HEK293 (cell line): ENCODE measurements at regions not wholly inside any gene's neighbourhood (a gene's known extent, or its start where the extent isn't known, plus 50 kb on each side); places are given as distances from the start of the nearest gene placed in this dataset.

ENCODE experiments used
- CTCF ChIA-PET: fragments of 350-600 bp; formaldehyde crosslinking; extraction: SDS; loops from one replicate; lab custom pipeline; 2021; ENCODE audit warnings: antibody characterized with exemption; lab: Yijun Ruan, JAX
- POLR2A ChIA-PET: fragments of 300-600 bp; formaldehyde crosslinking; extraction: SDS; loops from one replicate; lab custom pipeline; 2020; ENCODE audit warnings: antibody characterized with exemption, inconsistent platforms; lab: Yijun Ruan, JAX
- H3K27ac ChIP-seq: fragments of 200-500 bp; sonication (Bioruptor generic); 2 replicates; pipeline ENCODE4 v1.5.1; 2014; ENCODE audit warnings: low read depth, low read length, control low read depth, inconsistent platforms; ENCODE audit errors: extremely low read depth
- H3K36me3 ChIP-seq, 2 experiments: fragments of 200-500 bp in 1 of 2; sonication (Bioruptor generic) in 1 of 2; 1 replicate in 1 of 2; 2 replicates in 1 of 2; pipeline ENCODE4 v1.5.1; 2014 to 2017; ENCODE audit warnings: inconsistent platforms in 2 of 2, low read length in 2 of 2; ENCODE audit not compliant: control insufficient read depth in 2 of 2, insufficient read depth in 1 of 2
- H3K4me1 ChIP-seq: fragments of 200-500 bp; sonication (Bioruptor generic); 2 replicates; pipeline ENCODE4 v1.5.1; 2014; ENCODE audit warnings: mild to moderate bottlenecking, low read length, inconsistent platforms; ENCODE audit not compliant: control insufficient read depth, insufficient read depth
- H3K4me3 ChIP-seq: 2 replicates; pipeline ENCODE4 v1.5.1; 2011; ENCODE audit warnings: low read depth, mild to moderate bottlenecking, control low read depth, low read length, moderate library complexity
- H3K9me3 ChIP-seq: fragments of 200-500 bp; sonication (Bioruptor generic); 2 replicates; pipeline ENCODE4 v1.5.1; 2014; ENCODE audit warnings: low read depth, low read length, inconsistent platforms; ENCODE audit not compliant: control insufficient read depth, insufficient read depth
- GFI1B ChIP-seq: fragments of 450-650 bp; formaldehyde crosslinking; IDR thresholded peaks from 2 replicates; pipeline ENCODE4 v1.5.1; 2016; ENCODE audit warnings: missing biosample characterization, missing genetic modification characterization
- REPIN1 ChIP-seq: fragments of 450-650 bp; formaldehyde crosslinking; IDR thresholded peaks from 2 replicates; pipeline ENCODE4 v1.5.1; 2017; ENCODE audit warnings: missing biosample characterization, missing genetic modification characterization, low read depth
- ZBTB21 ChIP-seq: fragments of 450-650 bp; formaldehyde crosslinking; IDR thresholded peaks from 2 replicates; pipeline ENCODE4 v1.5.1; 2017; ENCODE audit warnings: missing biosample characterization, missing genetic modification characterization
- ZEB2 ChIP-seq: fragments of 450-650 bp; formaldehyde crosslinking; IDR thresholded peaks from 2 replicates; pipeline ENCODE4 v1.5.1; 2016; ENCODE audit warnings: missing biosample characterization, missing genetic modification characterization
- ZFP69B ChIP-seq: fragments of 450-650 bp; formaldehyde crosslinking; IDR thresholded peaks from 2 replicates; pipeline ENCODE4 v1.5.1; 2016; ENCODE audit warnings: missing biosample characterization, missing genetic modification characterization
- ZNF10 ChIP-seq: fragments of 450-650 bp; formaldehyde crosslinking; IDR thresholded peaks from 2 replicates; pipeline ENCODE4 v1.5.1; 2017; ENCODE audit warnings: missing biosample characterization, missing genetic modification characterization
- ZNF146 ChIP-seq: fragments of 450-650 bp; formaldehyde crosslinking; IDR thresholded peaks from 2 replicates; pipeline ENCODE4 v1.5.1; 2016; ENCODE audit warnings: missing biosample characterization, missing genetic modification characterization
- ZNF274 ChIP-seq, 2 experiments: fragments of 200-500 bp in 1 of 2; fragments of 450-650 bp in 1 of 2; sonication (Bioruptor generic) in 1 of 2; formaldehyde crosslinking in 1 of 2; IDR thresholded peaks; 2 replicates each; pipeline versions ENCODE4 v1.5.1 to v1.6.1; 2014 to 2016; ENCODE audit warnings: borderline replicate concordance in 1 of 2, inconsistent platforms in 1 of 2, low read length in 1 of 2, missing biosample characterization in 1 of 2, missing genetic modification characterization in 1 of 2
- ZNF37A ChIP-seq: fragments of 450-650 bp; IDR thresholded peaks from 2 replicates; pipeline ENCODE4 v1.5.1; 2018; ENCODE audit warnings: missing biosample characterization, missing genetic modification characterization
- ZNF473 ChIP-seq: fragments of 450-650 bp; formaldehyde crosslinking; IDR thresholded peaks from 2 replicates; pipeline ENCODE4 v1.5.1; 2017; ENCODE audit warnings: missing biosample characterization, missing genetic modification characterization
- ZNF555 ChIP-seq: fragments of 450-650 bp; formaldehyde crosslinking; conservative IDR thresholded peaks from 2 replicates; pipeline ENCODE4 v1.5.1; 2017; ENCODE audit warnings: missing biosample characterization, mild to moderate bottlenecking, missing genetic modification characterization, inconsistent platforms
- ZNF776 ChIP-seq: fragments of 450-650 bp; formaldehyde crosslinking; IDR thresholded peaks from 2 replicates; pipeline ENCODE4 v1.5.0; 2017; ENCODE audit warnings: missing biosample characterization, missing genetic modification characterization, borderline replicate concordance
- ZNF837 ChIP-seq: fragments of 450-650 bp; formaldehyde crosslinking; IDR thresholded peaks from 2 replicates; pipeline ENCODE4 v1.5.1; 2016; ENCODE audit warnings: missing biosample characterization, missing genetic modification characterization
- TF ChIP-seq, protein P1 (sequence below): fragments of 450-650 bp; formaldehyde crosslinking; IDR thresholded peaks from 2 replicates; pipeline ENCODE4 v1.5.1; 2017; ENCODE audit warnings: missing biosample characterization, missing genetic modification characterization
- TF ChIP-seq, protein P2 (sequence below): fragments of 450-650 bp; formaldehyde crosslinking; IDR thresholded peaks from 2 replicates; pipeline ENCODE4 v1.5.1; 2016; ENCODE audit warnings: missing biosample characterization, missing genetic modification characterization
- TF ChIP-seq, protein P3 (sequence below): IDR thresholded peaks from 2 replicates; pipeline ENCODE4 v1.6.1; 2011; ENCODE audit warnings: mild to moderate bottlenecking, low read depth, low read length, borderline replicate concordance
- TF ChIP-seq, protein P4 (sequence below): fragments of 450-650 bp; formaldehyde crosslinking; IDR thresholded peaks from 2 replicates; pipeline ENCODE4 v1.5.1; 2016; ENCODE audit warnings: missing biosample characterization, missing genetic modification characterization, borderline replicate concordance
- TF ChIP-seq, protein P5 (sequence below): fragments of 450-650 bp; formaldehyde crosslinking; conservative IDR thresholded peaks from 2 replicates; pipeline ENCODE4 v1.5.1; 2016; ENCODE audit warnings: low read depth, missing biosample characterization, missing genetic modification characterization
- TF ChIP-seq, protein P6 (sequence below): fragments of 450-650 bp; formaldehyde crosslinking; IDR thresholded peaks from 2 replicates; pipeline ENCODE4 v1.5.1; 2016; ENCODE audit warnings: missing biosample characterization, missing genetic modification characterization

DNA sequence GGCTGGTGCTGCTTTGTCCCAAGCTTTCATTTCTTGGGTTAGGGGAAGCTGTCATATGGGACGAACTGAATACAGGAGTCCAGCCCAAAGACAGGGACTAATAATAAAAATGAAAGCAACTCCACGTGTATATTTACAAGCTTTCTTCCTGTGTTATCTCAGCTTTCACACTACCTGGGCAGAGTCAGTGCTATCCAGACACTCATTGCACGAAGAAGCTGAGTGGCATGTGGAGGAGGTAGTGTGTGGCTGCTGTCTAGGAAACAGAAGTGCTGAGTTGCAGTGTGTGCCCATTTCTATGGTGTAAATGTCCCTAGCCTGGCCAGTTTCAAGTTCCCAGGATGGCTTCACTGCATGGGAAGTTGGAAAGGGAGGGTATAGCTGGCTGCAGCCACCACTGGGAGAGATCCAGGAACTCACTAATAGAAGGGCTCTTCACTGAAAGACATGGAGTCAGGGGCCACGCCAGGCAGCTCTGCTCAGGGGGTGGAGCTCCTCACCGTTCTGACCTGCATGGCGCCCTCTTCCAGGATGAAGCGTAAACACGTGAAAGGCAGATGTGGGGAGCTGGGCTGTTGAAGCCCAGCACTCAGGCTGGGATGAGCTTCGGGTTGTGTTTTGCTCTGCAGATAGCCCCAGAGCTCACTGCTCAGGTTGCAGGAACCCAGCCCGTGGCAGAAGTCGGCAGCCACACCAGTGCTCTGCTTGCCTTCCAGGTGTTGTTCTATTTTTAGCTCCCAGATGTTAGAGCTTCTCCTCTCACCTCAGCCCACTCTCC is 116.9 kb downstream of the IRX2 start:
- H3K9me3 ChIP-seq = no peaks in the 10 kb centered on the region
- CTCF ChIA-PET = no interaction called here
- H3K4me1 ChIP-seq = no peaks in the 10 kb centered on the region
- H3K4me3 ChIP-seq = no peak overlapping the region
- no peaks in the 10 kb centered on the region for H3K36me3 ChIP-seq
- POLR2A ChIA-PET = no interaction called here
- no peak overlapping the region for H3K27ac ChIP-seq
- TF ChIP-seq, protein P1, sequence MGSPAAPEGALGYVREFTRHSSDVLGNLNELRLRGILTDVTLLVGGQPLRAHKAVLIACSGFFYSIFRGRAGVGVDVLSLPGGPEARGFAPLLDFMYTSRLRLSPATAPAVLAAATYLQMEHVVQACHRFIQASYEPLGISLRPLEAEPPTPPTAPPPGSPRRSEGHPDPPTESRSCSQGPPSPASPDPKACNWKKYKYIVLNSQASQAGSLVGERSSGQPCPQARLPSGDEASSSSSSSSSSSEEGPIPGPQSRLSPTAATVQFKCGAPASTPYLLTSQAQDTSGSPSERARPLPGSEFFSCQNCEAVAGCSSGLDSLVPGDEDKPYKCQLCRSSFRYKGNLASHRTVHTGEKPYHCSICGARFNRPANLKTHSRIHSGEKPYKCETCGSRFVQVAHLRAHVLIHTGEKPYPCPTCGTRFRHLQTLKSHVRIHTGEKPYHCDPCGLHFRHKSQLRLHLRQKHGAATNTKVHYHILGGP (tag by site-specific recombination) = no peak
- TF ChIP-seq, protein P2, sequence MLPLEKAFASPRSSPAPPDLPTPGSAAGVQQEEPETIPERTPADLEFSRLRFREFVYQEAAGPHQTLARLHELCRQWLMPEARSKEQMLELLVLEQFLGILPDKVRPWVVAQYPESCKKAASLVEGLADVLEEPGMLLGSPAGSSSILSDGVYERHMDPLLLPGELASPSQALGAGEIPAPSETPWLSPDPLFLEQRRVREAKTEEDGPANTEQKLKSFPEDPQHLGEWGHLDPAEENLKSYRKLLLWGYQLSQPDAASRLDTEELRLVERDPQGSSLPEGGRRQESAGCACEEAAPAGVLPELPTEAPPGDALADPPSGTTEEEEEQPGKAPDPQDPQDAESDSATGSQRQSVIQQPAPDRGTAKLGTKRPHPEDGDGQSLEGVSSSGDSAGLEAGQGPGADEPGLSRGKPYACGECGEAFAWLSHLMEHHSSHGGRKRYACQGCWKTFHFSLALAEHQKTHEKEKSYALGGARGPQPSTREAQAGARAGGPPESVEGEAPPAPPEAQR (tag by site-specific recombination) = no peak
- no peak for TF ChIP-seq ZBTB21 (tag by site-specific recombination)
- TF ChIP-seq ZNF776 (tag by site-specific recombination) = no peak

DNA sequence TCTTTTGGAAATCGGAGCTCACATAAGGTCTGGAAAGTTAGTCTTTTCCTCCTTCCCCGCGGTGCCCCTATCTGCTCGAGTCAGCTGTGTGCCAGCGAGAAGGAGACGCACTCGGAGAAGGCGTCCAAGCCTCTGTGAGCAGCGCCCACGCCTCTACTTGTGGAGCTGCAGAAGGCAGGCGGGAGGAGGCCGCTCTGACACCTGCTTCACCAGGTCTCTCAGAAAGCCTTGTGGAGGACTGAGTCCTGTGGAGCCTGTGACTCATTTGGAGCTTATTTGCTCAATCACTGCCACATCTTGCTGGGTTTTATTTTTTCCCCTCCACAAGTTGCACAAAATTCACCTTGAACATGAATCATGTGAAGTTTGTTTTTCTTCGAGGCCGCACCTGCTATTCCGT is 117.5 kb downstream of the IRX2 start:
- POLR2A ChIA-PET = no interaction called here
- no peaks in the 10 kb centered on the region for H3K4me1 ChIP-seq
- no peak overlapping the region for H3K27ac ChIP-seq
- CTCF ChIA-PET = no interaction called here
- H3K4me3 ChIP-seq = no peak overlapping the region
- no peaks in the 10 kb centered on the region for H3K36me3 ChIP-seq
- H3K9me3 ChIP-seq = no peaks in the 10 kb centered on the region
- TF ChIP-seq ZNF37A (tag by site-specific recombination) = no peak
- TF ChIP-seq, protein P3, sequence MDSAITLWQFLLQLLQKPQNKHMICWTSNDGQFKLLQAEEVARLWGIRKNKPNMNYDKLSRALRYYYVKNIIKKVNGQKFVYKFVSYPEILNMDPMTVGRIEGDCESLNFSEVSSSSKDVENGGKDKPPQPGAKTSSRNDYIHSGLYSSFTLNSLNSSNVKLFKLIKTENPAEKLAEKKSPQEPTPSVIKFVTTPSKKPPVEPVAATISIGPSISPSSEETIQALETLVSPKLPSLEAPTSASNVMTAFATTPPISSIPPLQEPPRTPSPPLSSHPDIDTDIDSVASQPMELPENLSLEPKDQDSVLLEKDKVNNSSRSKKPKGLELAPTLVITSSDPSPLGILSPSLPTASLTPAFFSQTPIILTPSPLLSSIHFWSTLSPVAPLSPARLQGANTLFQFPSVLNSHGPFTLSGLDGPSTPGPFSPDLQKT = no peak
- no peak for TF ChIP-seq ZNF274 (IDR thresholded peaks at IDR 0.05; ENCODE audit: low read length)
- TF ChIP-seq ZNF274 (tag by site-specific recombination; IDR thresholded peaks at IDR 0.05; ENCODE audit: borderline replicate concordance) = no peak
- TF ChIP-seq, protein P4, sequence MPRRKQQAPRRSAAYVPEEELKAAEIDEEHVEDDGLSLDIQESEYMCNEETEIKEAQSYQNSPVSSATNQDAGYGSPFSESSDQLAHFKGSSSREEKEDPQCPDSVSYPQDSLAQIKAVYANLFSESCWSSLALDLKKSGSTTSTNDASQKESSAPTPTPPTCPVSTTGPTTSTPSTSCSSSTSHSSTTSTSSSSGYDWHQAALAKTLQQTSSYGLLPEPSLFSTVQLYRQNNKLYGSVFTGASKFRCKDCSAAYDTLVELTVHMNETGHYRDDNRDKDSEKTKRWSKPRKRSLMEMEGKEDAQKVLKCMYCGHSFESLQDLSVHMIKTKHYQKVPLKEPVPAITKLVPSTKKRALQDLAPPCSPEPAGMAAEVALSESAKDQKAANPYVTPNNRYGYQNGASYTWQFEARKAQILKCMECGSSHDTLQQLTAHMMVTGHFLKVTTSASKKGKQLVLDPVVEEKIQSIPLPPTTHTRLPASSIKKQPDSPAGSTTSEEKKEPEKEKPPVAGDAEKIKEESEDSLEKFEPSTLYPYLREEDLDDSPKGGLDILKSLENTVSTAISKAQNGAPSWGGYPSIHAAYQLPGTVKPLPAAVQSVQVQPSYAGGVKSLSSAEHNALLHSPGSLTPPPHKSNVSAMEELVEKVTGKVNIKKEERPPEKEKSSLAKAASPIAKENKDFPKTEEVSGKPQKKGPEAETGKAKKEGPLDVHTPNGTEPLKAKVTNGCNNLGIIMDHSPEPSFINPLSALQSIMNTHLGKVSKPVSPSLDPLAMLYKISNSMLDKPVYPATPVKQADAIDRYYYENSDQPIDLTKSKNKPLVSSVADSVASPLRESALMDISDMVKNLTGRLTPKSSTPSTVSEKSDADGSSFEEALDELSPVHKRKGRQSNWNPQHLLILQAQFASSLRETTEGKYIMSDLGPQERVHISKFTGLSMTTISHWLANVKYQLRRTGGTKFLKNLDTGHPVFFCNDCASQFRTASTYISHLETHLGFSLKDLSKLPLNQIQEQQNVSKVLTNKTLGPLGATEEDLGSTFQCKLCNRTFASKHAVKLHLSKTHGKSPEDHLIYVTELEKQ (tag by site-specific recombination) = no peak
- TF ChIP-seq ZNF837 (tag by site-specific recombination) = no peak
- TF ChIP-seq GFI1B (tag by site-specific recombination) = no peak
- no peak for TF ChIP-seq ZNF555 (tag by site-specific recombination)
- no peak for TF ChIP-seq ZFP69B (tag by site-specific recombination)
- no peak for TF ChIP-seq ZNF10 (tag by site-specific recombination)
- TF ChIP-seq REPIN1 (tag by site-specific recombination) = no peak
- TF ChIP-seq ZEB2 (tag by site-specific recombination) = no peak
- TF ChIP-seq, protein P5, sequence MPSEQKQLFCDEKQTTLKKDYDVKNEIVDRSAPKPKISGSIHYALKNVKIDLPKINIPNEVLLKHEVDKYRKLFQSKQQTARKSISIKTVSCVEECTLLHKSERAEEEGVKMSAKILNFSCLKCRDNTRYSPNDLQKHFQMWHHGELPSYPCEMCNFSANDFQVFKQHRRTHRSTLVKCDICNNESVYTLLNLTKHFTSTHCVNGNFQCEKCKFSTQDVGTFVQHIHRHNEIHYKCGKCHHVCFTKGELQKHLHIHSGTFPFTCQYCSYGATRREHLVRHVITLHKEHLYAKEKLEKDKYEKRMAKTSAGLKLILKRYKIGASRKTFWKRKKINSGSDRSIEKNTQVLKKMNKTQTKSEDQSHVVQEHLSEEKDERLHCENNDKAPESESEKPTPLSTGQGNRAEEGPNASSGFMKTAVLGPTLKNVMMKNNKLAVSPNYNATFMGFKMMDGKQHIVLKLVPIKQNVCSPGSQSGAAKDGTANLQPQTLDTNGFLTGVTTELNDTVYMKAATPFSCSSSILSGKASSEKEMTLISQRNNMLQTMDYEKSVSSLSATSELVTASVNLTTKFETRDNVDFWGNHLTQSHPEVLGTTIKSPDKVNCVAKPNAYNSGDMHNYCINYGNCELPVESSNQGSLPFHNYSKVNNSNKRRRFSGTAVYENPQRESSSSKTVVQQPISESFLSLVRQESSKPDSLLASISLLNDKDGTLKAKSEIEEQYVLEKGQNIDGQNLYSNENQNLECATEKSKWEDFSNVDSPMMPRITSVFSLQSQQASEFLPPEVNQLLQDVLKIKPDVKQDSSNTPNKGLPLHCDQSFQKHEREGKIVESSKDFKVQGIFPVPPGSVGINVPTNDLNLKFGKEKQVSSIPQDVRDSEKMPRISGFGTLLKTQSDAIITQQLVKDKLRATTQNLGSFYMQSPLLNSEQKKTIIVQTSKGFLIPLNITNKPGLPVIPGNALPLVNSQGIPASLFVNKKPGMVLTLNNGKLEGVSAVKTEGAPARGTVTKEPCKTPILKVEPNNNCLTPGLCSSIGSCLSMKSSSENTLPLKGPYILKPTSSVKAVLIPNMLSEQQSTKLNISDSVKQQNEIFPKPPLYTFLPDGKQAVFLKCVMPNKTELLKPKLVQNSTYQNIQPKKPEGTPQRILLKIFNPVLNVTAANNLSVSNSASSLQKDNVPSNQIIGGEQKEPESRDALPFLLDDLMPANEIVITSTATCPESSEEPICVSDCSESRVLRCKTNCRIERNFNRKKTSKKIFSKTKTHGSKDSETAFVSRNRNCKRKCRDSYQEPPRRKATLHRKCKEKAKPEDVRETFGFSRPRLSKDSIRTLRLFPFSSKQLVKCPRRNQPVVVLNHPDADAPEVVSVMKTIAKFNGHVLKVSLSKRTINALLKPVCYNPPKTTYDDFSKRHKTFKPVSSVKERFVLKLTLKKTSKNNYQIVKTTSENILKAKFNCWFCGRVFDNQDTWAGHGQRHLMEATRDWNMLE (tag by site-specific recombination) = no peak
- TF ChIP-seq ZNF146 (tag by site-specific recombination) = no peak
- no peak for TF ChIP-seq ZNF473 (tag by site-specific recombination)
- TF ChIP-seq, protein P6, sequence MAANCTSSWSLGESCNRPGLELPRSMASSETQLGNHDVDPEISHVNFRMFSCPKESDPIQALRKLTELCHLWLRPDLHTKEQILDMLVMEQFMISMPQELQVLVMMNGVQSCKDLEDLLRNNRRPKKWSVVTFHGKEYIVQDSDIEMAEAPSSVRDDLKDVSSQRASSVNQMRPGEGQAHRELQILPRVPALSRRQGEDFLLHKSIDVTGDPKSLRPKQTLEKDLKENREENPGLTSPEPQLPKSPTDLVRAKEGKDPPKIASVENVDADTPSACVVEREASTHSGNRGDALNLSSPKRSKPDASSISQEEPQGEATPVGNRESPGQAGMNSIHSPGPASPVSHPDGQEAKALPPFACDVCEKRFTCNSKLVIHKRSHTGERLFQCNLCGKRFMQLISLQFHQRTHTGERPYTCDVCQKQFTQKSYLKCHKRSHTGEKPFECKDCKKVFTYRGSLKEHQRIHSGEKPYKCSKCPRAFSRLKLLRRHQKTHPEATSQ (tag by site-specific recombination) = no peak
